IMR-90 (cell line): ENCODE measurements at regions not wholly inside any gene's neighbourhood (a gene's known extent, or its start where the extent isn't known, plus 50 kb on each side); places are given as distances from the start of the nearest gene placed in this dataset.

ENCODE experiments used
- ATAC-seq: fragments of 200-7000 bp; cut with Tn5 transposase; 2 replicates; pipeline ENCODE4 v1.9.1; 2020; ENCODE audit warnings: low read depth, mild to moderate bottlenecking, moderate library complexity
- BruUV-seq: library from RNA; stranded (reverse); fragments of 400-500 nt; replicated peaks from 2 replicates; lab custom pipeline; 2021; lab: Mats Ljungman, UMichigan
- CTCF ChIA-PET: fragments of 300-600 bp; formaldehyde crosslinking; extraction: SDS; loops from one replicate; lab custom pipeline; 2021; ENCODE audit warnings: antibody characterized with exemption; lab: Yijun Ruan, JAX
- POLR2A ChIA-PET: fragments of 300-600 bp; sonication (Branson Sonifier 250); formaldehyde crosslinking; loops from one replicate; lab custom pipeline; 2022; ENCODE audit warnings: antibody characterized with exemption; ENCODE audit not compliant: unreplicated experiment; lab: Charles Lee
- DNase-seq: peaks from one replicate; pipeline ENCODE4 v3.0.0; 2013
- H2AFZ ChIP-seq: replicated peaks from 2 replicates; pipeline ENCODE3; 2013; ENCODE audit warnings: low read length, mild to moderate bottlenecking; ENCODE audit not compliant: poor library complexity
- H2AK5ac ChIP-seq: 2 replicates; pipeline ENCODE4 v1.6.1; 2013; ENCODE audit warnings: low read depth, low read length, inconsistent platforms
- H2AK9ac ChIP-seq: replicated peaks from 2 replicates; pipeline ENCODE3; 2013; ENCODE audit warnings: mild to moderate bottlenecking, low read depth, low read length, moderate library complexity; ENCODE audit not compliant: poor library complexity
- H2BK120ac ChIP-seq: 2 replicates; pipeline ENCODE4 v1.6.1; 2013; ENCODE audit warnings: low read depth, low read length, inconsistent platforms
- H2BK15ac ChIP-seq: 3 replicates; pipeline ENCODE4 v1.6.1; 2013; ENCODE audit warnings: low read depth, low read length, inconsistent platforms
- H2BK20ac ChIP-seq: 2 replicates; pipeline ENCODE4 v1.6.1; 2013; ENCODE audit warnings: low read depth, mild to moderate bottlenecking, inconsistent platforms, low read length, moderate library complexity
- H2BK5ac ChIP-seq: 2 replicates; pipeline ENCODE4 v1.6.1; 2013; ENCODE audit warnings: mild to moderate bottlenecking, low read depth, low read length, inconsistent platforms; ENCODE audit not compliant: poor library complexity, severe bottlenecking
- H3K14ac ChIP-seq: replicated peaks from 2 replicates; pipeline ENCODE4 v1.6.1; 2013; ENCODE audit warnings: low read depth, low read length, inconsistent platforms
- H3K18ac ChIP-seq: 2 replicates; pipeline ENCODE4 v1.6.1; 2013; ENCODE audit warnings: low read depth, low read length, control low read depth
- H3K23ac ChIP-seq: 2 replicates; pipeline ENCODE4 v1.6.1; 2013; ENCODE audit warnings: low read depth, low read length, inconsistent platforms
- H3K27ac ChIP-seq: 2 replicates; pipeline ENCODE4 v1.5.1; 2013; ENCODE audit warnings: mild to moderate bottlenecking, control low read depth, low read length; ENCODE audit not compliant: insufficient read depth
- H3K27me3 ChIP-seq: 2 replicates; pipeline ENCODE4 v1.6.1; 2013; ENCODE audit warnings: low read length; ENCODE audit not compliant: control insufficient read depth, insufficient read depth
- H3K36me3 ChIP-seq: 2 replicates; pipeline ENCODE4 v1.6.1; 2013; ENCODE audit warnings: low read length, mixed read lengths; ENCODE audit not compliant: control insufficient read depth, insufficient read depth
- H3K4ac ChIP-seq: 2 replicates; pipeline ENCODE4 v1.6.1; 2013; ENCODE audit warnings: low read depth, low read length, inconsistent platforms
- H3K4me1 ChIP-seq: 2 replicates; pipeline ENCODE4 v1.6.1; 2013; ENCODE audit warnings: low read length, mixed read lengths; ENCODE audit not compliant: control insufficient read depth, insufficient read depth
- H3K4me2 ChIP-seq: 2 replicates; pipeline ENCODE4 v1.6.1; 2013; ENCODE audit warnings: low read depth, mild to moderate bottlenecking, control low read depth, low read length, moderate library complexity
- H3K4me3 ChIP-seq: 2 replicates; pipeline ENCODE4 v1.5.1; 2013; ENCODE audit warnings: low read depth, mild to moderate bottlenecking, control low read depth, low read length, moderate library complexity; ENCODE audit not compliant: insufficient read depth
- H3K56ac ChIP-seq: 2 replicates; pipeline ENCODE4 v1.6.1; 2013; ENCODE audit warnings: low read length, inconsistent platforms; ENCODE audit not compliant: insufficient read depth; ENCODE audit errors: extremely low read depth
- H3K79me1 ChIP-seq, 2 experiments: 2 replicates each; pipeline ENCODE4 v1.6.1; 2013; ENCODE audit warnings: low read length in 2 of 2, inconsistent platforms in 1 of 2, low read depth in 1 of 2
- H3K9ac ChIP-seq: 2 replicates; pipeline ENCODE4 v1.6.1; 2013; ENCODE audit warnings: low read depth, low read length, control low read depth
- H3K9me1 ChIP-seq: 2 replicates; pipeline ENCODE4 v1.6.1; 2013; ENCODE audit warnings: low read length, inconsistent platforms; ENCODE audit not compliant: insufficient read depth
- H3K9me3 ChIP-seq: 2 replicates; pipeline ENCODE4 v1.6.1; 2013; ENCODE audit warnings: low read length; ENCODE audit not compliant: control insufficient read depth, insufficient read depth
- H4K20me1 ChIP-seq: 2 replicates; pipeline ENCODE4 v1.6.1; 2013; ENCODE audit warnings: low read length, inconsistent platforms; ENCODE audit not compliant: insufficient read depth
- H4K5ac ChIP-seq: 2 replicates; pipeline ENCODE4 v1.6.1; 2013; ENCODE audit warnings: mild to moderate bottlenecking, low read depth, low read length, control low read depth
- H4K8ac ChIP-seq, 2 experiments: 2 replicates each; pipeline ENCODE4 v1.6.1; 2013; ENCODE audit warnings: low read depth in 2 of 2, low read length in 2 of 2, control low read depth in 1 of 2, inconsistent platforms in 1 of 2
- H4K91ac ChIP-seq: 2 replicates; pipeline ENCODE4 v1.6.1; 2013; ENCODE audit warnings: low read depth, low read length, inconsistent platforms; ENCODE audit not compliant: insufficient read depth
- BHLHE40 ChIP-seq: fragments of 150-350 bp; IDR thresholded peaks from 2 replicates; pipeline ENCODE4 v1.6.1; 2016; ENCODE audit warnings: mild to moderate bottlenecking, low read depth, low read length
- CEBPB ChIP-seq: IDR thresholded peaks from 2 replicates; pipeline ENCODE4 v1.6.1; 2012; ENCODE audit warnings: low read depth, low read length, improper control_type of control experiment
- CHD1 ChIP-seq: IDR thresholded peaks from 2 replicates; pipeline ENCODE4 v1.6.1; 2012; ENCODE audit warnings: low read depth, low read length, improper control_type of control experiment
- CTCF ChIP-seq: conservative IDR thresholded peaks from 2 replicates; pipeline ENCODE4 v1.5.1; 2012; ENCODE audit warnings: mild to moderate bottlenecking, low read depth, low read length, improper control_type of control experiment
- FOS ChIP-seq: fragments of 150-350 bp; IDR thresholded peaks from 2 replicates; pipeline ENCODE4 v1.6.1; 2016; ENCODE audit warnings: low read depth, low read length
- MAFK ChIP-seq: IDR thresholded peaks from 2 replicates; pipeline ENCODE4 v1.6.1; 2012; ENCODE audit warnings: low read depth, low read length, improper control_type of control experiment
- MAZ ChIP-seq: IDR thresholded peaks from 2 replicates; pipeline ENCODE4 v1.6.1; 2012; ENCODE audit warnings: low read depth, mild to moderate bottlenecking, low read length, improper control_type of control experiment, moderate library complexity, borderline replicate concordance
- MXI1 ChIP-seq: IDR thresholded peaks from 2 replicates; pipeline ENCODE4 v1.6.1; 2012; ENCODE audit warnings: low read depth, mild to moderate bottlenecking, low read length, moderate library complexity, borderline replicate concordance
- NFE2L2 ChIP-seq: fragments of 150-350 bp; IDR thresholded peaks from 2 replicates; pipeline ENCODE4 v1.6.1; 2016; ENCODE audit warnings: low read depth, mild to moderate bottlenecking, low read length
- POLR2A ChIP-seq: IDR thresholded peaks from 2 replicates; pipeline ENCODE4 v1.6.1; 2012; ENCODE audit warnings: mild to moderate bottlenecking, low read depth, low read length
- RAD21 ChIP-seq: IDR thresholded peaks from 2 replicates; pipeline ENCODE4 v1.6.1; 2012; ENCODE audit warnings: low read length, improper control_type of control experiment
- RCOR1 ChIP-seq: IDR thresholded peaks from 2 replicates; pipeline ENCODE4 v1.6.1; 2012; ENCODE audit warnings: mild to moderate bottlenecking, low read length, improper control_type of control experiment; ENCODE audit not compliant: insufficient replicate concordance
- RFX5 ChIP-seq: IDR thresholded peaks from 2 replicates; pipeline ENCODE4 v1.8.0; 2012; ENCODE audit warnings: low read depth, mild to moderate bottlenecking, low read length, moderate library complexity
- WGBS, 2 experiments: methylation state at CpG; one replicate each; pipeline versions ENCODE4 v1.1.5 to v1.1.7; 2013; ENCODE audit warnings: missing lambda C conversion rate in 2 of 2; ENCODE audit not compliant: insufficient read length in 1 of 2; ENCODE audit errors: extremely low coverage in 2 of 2; 5-methylcytosine and 5-hydroxymethylcytosine counted together
- dilution Hi-C: fragments of 300-500 bp; cut with HindIII; formaldehyde crosslinking; loops from one replicate; pipeline ENCODE4 v1.14.3; 2018; ENCODE audit warnings: low sequenced_read_pairs; ENCODE audit not compliant: unreplicated experiment
- in situ Hi-C: fragments of 300-500 bp; cut with MboI; formaldehyde crosslinking; loops from 3 replicates; pipeline ENCODE4 v1.14.3; 2019; ENCODE audit warnings: low sequenced_read_pairs, inconsistent platforms, mixed read lengths
- intact Hi-C: fragments of 100-400 bp; cut with micrococcal nuclease; formaldehyde crosslinking; loops from 2 replicates; pipeline ENCODE4 v1.10.0; 2022

- no peak overlapping the region for H3K9ac ChIP-seq
- no TSS peak for BruUV-seq
- dilution Hi-C loops (no loop called here), intact Hi-C loops (no loop called here), in situ Hi-C loops (no loop called here)
- H4K20me1 ChIP-seq: no peaks in the 10 kb centered on the region
- H3K79me1 ChIP-seq: no peaks in the 10 kb centered on the region
- ChIA-PET CTCF (no interaction called here), POLR2A (no interaction called here)
- H4K91ac ChIP-seq: no peak overlapping the region
- TF ChIP-seq RAD21: no peak
- TF ChIP-seq RCOR1: no peak
- TF ChIP-seq NFE2L2: no peak
- TF ChIP-seq FOS: no peak
- no peak for TF ChIP-seq MAFK
- TF ChIP-seq POLR2A: no peak
- TF ChIP-seq CEBPB: no peak
- no peak for TF ChIP-seq MXI1
- no peak for TF ChIP-seq MAZ
- TF ChIP-seq CTCF: no peak
- TF ChIP-seq BHLHE40: no peak
- no peak for TF ChIP-seq CHD1
- no peak for TF ChIP-seq RFX5
- no peak overlapping the region for H3K23ac ChIP-seq
- H3K27me3 ChIP-seq: no peaks in the 10 kb centered on the region
- H3K18ac ChIP-seq: no peak overlapping the region
- WGBS, 2 experiments: no CpG with 5 or more reads among the region's 2 CpGs
- no peaks in the 10 kb centered on the region for H3K4me1 ChIP-seq
- no peak overlapping the region for H2BK120ac ChIP-seq
- no peaks in the 10 kb centered on the region for H3K36me3 ChIP-seq
- no peak overlapping the region for H4K8ac ChIP-seq
- no peaks in the 10 kb centered on the region for H3K9me3 ChIP-seq
- H2AFZ ChIP-seq: no peak overlapping the region
- H2BK15ac ChIP-seq: no peak overlapping the region
- ATAC-seq: no peak
- H3K14ac ChIP-seq: no peak overlapping the region
- H3K9me1 ChIP-seq: no peaks in the 10 kb centered on the region; the same call in 1 of the 2 replicates
- H4K5ac ChIP-seq: no peak overlapping the region
- no peak overlapping the region for H2BK5ac ChIP-seq
- H2AK9ac ChIP-seq: no peak overlapping the region
- DNase-seq: no peak
- no peak overlapping the region for H2BK20ac ChIP-seq
- no peak overlapping the region for H3K4me3 ChIP-seq
- H3K4me2 ChIP-seq: no peak overlapping the region
- no peak overlapping the region for H3K56ac ChIP-seq
- H2AK5ac ChIP-seq: no peak overlapping the region
- H3K27ac ChIP-seq: no peak overlapping the region
- H3K4ac ChIP-seq: no peak overlapping the region
Measured at GRCh38 chr16:26818393-26818792, 248.3 kb upstream of the C16orf82 start.
